IPS-15b (cell line): ENCODE measurements at regions not wholly inside any gene's neighbourhood (a gene's known extent, or its start where the extent isn't known, plus 50 kb on each side); places are given as distances from the start of the nearest gene placed in this dataset.
"Not testable (repeated sequence)": the region's sequence is repeated elsewhere in the genome, so short reads cannot be mapped to it uniquely, and the experiment has no call there.

ENCODE experiments used
- H3K27me3 ChIP-seq: one replicate; pipeline ENCODE4 v1.6.1; 2013; ENCODE audit warnings: low read length; ENCODE audit not compliant: control insufficient read depth, insufficient read depth
- H3K36me3 ChIP-seq: one replicate; pipeline ENCODE4 v1.6.1; 2013; ENCODE audit warnings: low read length; ENCODE audit not compliant: control insufficient read depth, insufficient read depth
- H3K4me1 ChIP-seq: one replicate; pipeline ENCODE4 v1.6.1; 2013; ENCODE audit warnings: mild to moderate bottlenecking, low read length; ENCODE audit not compliant: control insufficient read depth, insufficient read depth
- H3K4me3 ChIP-seq: one replicate; pipeline ENCODE4 v1.5.1; 2013; ENCODE audit warnings: low read depth, low read length
- H3K9ac ChIP-seq: one replicate; pipeline ENCODE4 v1.6.1; 2013; ENCODE audit warnings: low read depth, mild to moderate bottlenecking, low read length
- H3K9me3 ChIP-seq: one replicate; pipeline ENCODE4 v1.6.1; 2013; ENCODE audit warnings: mild to moderate bottlenecking, low read length; ENCODE audit not compliant: control insufficient read depth, insufficient read depth

GRCh38 chr3:44160818-44161217 lies 80.9 kb upstream of the TOPAZ1 start:
- no peaks in the 10 kb centered on the region for H3K9me3 ChIP-seq
- H3K4me3 ChIP-seq = no peak overlapping the region
- peaks cover 8% of the 10 kb centered on the region for H3K27me3 ChIP-seq
- no peak overlapping the region for H3K9ac ChIP-seq
- H3K36me3 ChIP-seq = no peaks in the 10 kb centered on the region
- H3K4me1 ChIP-seq = no peaks in the 10 kb centered on the region

- H3K9ac ChIP-seq = no peak overlapping the region
- no peaks in the 10 kb centered on the region for H3K9me3 ChIP-seq
- no peaks in the 10 kb centered on the region for H3K36me3 ChIP-seq
- H3K4me1 ChIP-seq = no peaks in the 10 kb centered on the region
- H3K4me3 ChIP-seq = no peak overlapping the region
- H3K27me3 ChIP-seq = no peaks in the 10 kb centered on the region
These were observed 69.8 kb upstream of the TOPAZ1 start for GRCh38 chr3:44171891-44172290.

GRCh38 chr3:44172701-44173100 lies 69.0 kb upstream of the TOPAZ1 start:
- not testable (repeated sequence) for H3K36me3 ChIP-seq, H3K9me3 ChIP-seq, H3K9ac ChIP-seq, H3K27me3 ChIP-seq, H3K4me1 ChIP-seq, H3K4me3 ChIP-seq

- Histone ChIP-seq H3K4me3 (no peak overlapping the region), H3K9me3 (no peaks in the 10 kb centered on the region), H3K27me3 (no peaks in the 10 kb centered on the region), H3K9ac (no peak overlapping the region), H3K4me1 (no peaks in the 10 kb centered on the region), H3K36me3 (no peaks in the 10 kb centered on the region)
These were observed 68.4 kb upstream of the TOPAZ1 start for GRCh38 chr3:44173263-44173662.

GRCh38 chr3:44175070-44175469 lies 66.6 kb upstream of the TOPAZ1 start:
- Histone ChIP-seq H3K4me1 (no peaks in the 10 kb centered on the region), H3K9ac (no peak overlapping the region), H3K36me3 (no peaks in the 10 kb centered on the region), H3K27me3 (no peaks in the 10 kb centered on the region), H3K9me3 (no peaks in the 10 kb centered on the region), H3K4me3 (no peak overlapping the region)

GRCh38 chr3:44179246-44179645 lies 62.4 kb upstream of the TOPAZ1 start:
- Histone ChIP-seq H3K9me3 (no peaks in the 10 kb centered on the region), H3K4me3 (no peak overlapping the region), H3K27me3 (no peaks in the 10 kb centered on the region), H3K9ac (no peak overlapping the region), H3K4me1 (no peaks in the 10 kb centered on the region), H3K36me3 (no peaks in the 10 kb centered on the region)

- no peaks in the 10 kb centered on the region for H3K36me3 ChIP-seq
- H3K4me3 ChIP-seq = no peak overlapping the region
- no peaks in the 10 kb centered on the region for H3K4me1 ChIP-seq
- peaks cover 2% of the 10 kb centered on the region for H3K27me3 ChIP-seq
- no peaks in the 10 kb centered on the region for H3K9me3 ChIP-seq
- H3K9ac ChIP-seq = no peak overlapping the region
These were observed 57.2 kb upstream of the TOPAZ1 start for GRCh38 chr3:44184319-44184953.

GRCh38 chr3:44185396-44185915 lies 56.2 kb upstream of the TOPAZ1 start:
- Histone ChIP-seq H3K36me3 (no peaks in the 10 kb centered on the region), H3K9me3 (no peaks in the 10 kb centered on the region), H3K27me3 (peaks cover 2% of the 10 kb centered on the region), H3K9ac (no peak overlapping the region), H3K4me3 (no peak overlapping the region), H3K4me1 (no peaks in the 10 kb centered on the region)

- Histone ChIP-seq H3K27me3 (peaks cover 2% of the 10 kb centered on the region), H3K9ac (no peak overlapping the region), H3K9me3 (no peaks in the 10 kb centered on the region), H3K4me3 (no peak overlapping the region), H3K4me1 (no peaks in the 10 kb centered on the region), H3K36me3 (no peaks in the 10 kb centered on the region)
These were observed 55.5 kb upstream of the TOPAZ1 start for GRCh38 chr3:44186111-44186672.

- no peaks in the 10 kb centered on the region for H3K4me1 ChIP-seq
- H3K27me3 ChIP-seq = peaks cover 2% of the 10 kb centered on the region
- no peak overlapping the region for H3K9ac ChIP-seq
These were observed 55.0 kb upstream of the TOPAZ1 start for GRCh38 chr3:44186712-44187111.

More at GRCh38 chr3:44186712-44187111, 55.0 kb upstream of the TOPAZ1 start:
- Histone ChIP-seq H3K9me3 (no peaks in the 10 kb centered on the region), H3K4me3 (no peak overlapping the region), H3K36me3 (no peaks in the 10 kb centered on the region)
